ENCODE measurements at regions not wholly inside any gene's neighbourhood (a gene's known extent, or its start where the extent isn't known, plus 50 kb on each side); places are given as distances from the start of the nearest gene placed in this dataset.

DNA sequence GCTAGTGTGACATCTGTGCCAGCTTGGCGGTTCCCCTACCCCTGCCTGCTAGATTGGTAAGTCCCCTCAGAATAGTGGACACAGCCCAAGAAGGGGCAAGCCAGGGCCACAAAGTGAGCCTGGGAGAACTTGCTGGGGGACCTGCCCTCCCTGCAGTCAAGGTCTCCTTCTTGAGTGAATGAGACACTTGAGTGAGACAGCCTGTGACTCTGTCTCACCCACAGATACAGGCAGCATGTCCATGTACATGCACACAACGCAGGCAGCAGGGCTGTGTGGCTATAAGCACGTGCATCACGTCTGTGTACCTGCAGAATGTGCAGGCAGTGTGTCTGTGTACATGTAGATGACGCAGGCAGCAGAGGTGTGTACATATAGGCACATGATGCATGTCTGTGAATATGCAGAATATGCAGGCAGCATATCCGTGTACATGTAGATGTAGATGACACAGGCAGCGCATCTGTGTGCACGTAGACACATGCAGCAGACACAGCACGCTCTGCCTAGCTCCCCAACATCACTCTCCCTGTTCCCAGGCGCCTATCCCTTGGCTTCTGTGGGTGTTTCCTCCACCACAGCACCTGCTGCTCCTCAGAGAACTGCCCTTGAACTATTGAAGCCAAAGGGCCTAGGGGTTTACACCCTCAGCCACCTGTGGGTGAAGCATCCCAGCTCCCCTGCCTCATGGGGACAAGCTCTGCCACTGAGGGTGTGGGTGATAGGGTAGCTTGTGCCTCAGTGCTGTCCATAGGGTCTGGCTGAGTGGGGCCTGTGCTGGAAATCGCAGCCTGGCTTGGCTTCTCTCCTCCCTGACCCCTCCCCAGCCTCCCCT, 147.2 kb upstream of the TWIST2 start:
- no peak for DNase-seq
- no peak for TF ChIP-seq POLR2A (IDR thresholded peaks at IDR 0.05)
- no peak for TF ChIP-seq POLR2AphosphoS5 (IDR thresholded peaks at IDR 0.05)
- TF ChIP-seq, protein P1, sequence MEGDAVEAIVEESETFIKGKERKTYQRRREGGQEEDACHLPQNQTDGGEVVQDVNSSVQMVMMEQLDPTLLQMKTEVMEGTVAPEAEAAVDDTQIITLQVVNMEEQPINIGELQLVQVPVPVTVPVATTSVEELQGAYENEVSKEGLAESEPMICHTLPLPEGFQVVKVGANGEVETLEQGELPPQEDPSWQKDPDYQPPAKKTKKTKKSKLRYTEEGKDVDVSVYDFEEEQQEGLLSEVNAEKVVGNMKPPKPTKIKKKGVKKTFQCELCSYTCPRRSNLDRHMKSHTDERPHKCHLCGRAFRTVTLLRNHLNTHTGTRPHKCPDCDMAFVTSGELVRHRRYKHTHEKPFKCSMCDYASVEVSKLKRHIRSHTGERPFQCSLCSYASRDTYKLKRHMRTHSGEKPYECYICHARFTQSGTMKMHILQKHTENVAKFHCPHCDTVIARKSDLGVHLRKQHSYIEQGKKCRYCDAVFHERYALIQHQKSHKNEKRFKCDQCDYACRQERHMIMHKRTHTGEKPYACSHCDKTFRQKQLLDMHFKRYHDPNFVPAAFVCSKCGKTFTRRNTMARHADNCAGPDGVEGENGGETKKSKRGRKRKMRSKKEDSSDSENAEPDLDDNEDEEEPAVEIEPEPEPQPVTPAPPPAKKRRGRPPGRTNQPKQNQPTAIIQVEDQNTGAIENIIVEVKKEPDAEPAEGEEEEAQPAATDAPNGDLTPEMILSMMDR (IDR thresholded peaks at IDR 0.05 in 8 of 11, conservative IDR thresholded peaks at IDR 0.05 in 3 of 11) = no peak
- 75 to 88% (median 78%) methylated on average over 10 to 11 of the region's 11 CpGs for WGBS, 5 donors
- no peaks in the 10 kb centered on the region for H3K27me3 ChIP-seq (replicated peaks in 1 of 7)
- no peaks in the 10 kb centered on the region for H3K9me3 ChIP-seq
- H3K4me1 ChIP-seq = no peaks in the 10 kb centered on the region
- intact Hi-C loops (cut with DNase I; ENCODE audit: low total_unique reads) = no loop called here
- H3K4me3 ChIP-seq = no peak overlapping the region
- no peak overlapping the region for H3K27ac ChIP-seq
- H3K36me3 ChIP-seq = no peaks in the 10 kb centered on the region

GRCh38 chr2:238701341-238702206, 146.3 kb upstream of the TWIST2 start:
- Histone ChIP-seq H3K36me3 (no peaks in the 10 kb centered on the region), H3K9me3 (no peaks in the 10 kb centered on the region), H3K27me3 (replicated peaks in 1 of 7) (no peaks in the 10 kb centered on the region), H3K4me3 (no peak overlapping the region), H3K27ac (no peak overlapping the region), H3K4me1 (no peaks in the 10 kb centered on the region)
- WGBS, 5 donors = 69 to 72% (median 70%) methylated on average over 25 to 26 of the region's 26 CpGs
- intact Hi-C loops (cut with DNase I; ENCODE audit: low total_unique reads) = no loop called here
- TF ChIP-seq, protein P1 (IDR thresholded peaks at IDR 0.05 in 8 of 11, conservative IDR thresholded peaks at IDR 0.05 in 3 of 11) = no peak
- TF ChIP-seq POLR2A (IDR thresholded peaks at IDR 0.05) = no peak
- no peak for TF ChIP-seq POLR2AphosphoS5 (IDR thresholded peaks at IDR 0.05)
- DNase-seq = no peak

DNA sequence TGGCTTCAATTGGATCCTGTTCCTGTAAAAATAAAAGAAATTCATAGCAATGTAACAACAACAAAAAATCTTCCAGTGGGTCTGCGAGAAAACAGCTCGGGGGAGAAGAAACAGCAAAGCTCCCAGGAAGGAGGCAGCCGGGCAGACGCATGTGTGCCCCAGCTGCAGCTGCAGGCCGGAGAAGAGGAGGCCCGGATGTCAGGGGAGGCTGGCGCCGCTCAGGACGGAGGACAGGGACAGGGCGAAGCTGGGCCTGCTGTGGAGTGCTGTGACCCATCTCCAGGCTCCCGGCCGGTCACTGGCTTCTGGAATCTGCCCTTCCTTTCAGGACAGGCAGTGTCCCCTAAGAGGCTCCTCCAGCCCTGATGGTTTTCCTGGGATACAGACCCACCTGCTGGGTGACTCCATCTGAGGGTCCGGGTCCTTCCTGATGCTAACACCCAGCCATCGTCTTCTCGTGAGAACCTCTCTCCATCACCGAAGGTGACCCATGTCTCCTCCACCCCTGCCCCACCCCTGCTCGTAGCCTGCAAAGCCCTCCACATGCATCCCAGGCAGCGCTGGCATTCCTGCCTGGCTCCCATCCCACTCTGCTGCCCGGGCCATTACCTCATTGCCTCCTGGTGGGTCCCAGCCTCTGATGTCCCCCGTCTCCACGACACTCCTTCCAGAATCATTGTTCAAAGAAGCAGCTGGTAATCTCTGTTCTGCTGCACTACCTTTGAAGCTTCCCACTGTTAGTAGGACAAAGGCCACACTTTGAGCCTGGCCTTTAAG, 145.4 kb upstream of the TWIST2 start:
- no peak overlapping the region for H3K27ac ChIP-seq

More for the DNA sequence above, 145.4 kb upstream of the TWIST2 start:
- Histone ChIP-seq H3K9me3 (no peaks in the 10 kb centered on the region), H3K27me3 (replicated peaks in 1 of 7) (no peaks in the 10 kb centered on the region), H3K4me1 (no peaks in the 10 kb centered on the region), H3K4me3 (no peak overlapping the region), H3K36me3 (no peaks in the 10 kb centered on the region)
- no peak for DNase-seq
- TF ChIP-seq, protein P1 (IDR thresholded peaks at IDR 0.05 in 8 of 11, conservative IDR thresholded peaks at IDR 0.05 in 3 of 11) = no peak
- TF ChIP-seq POLR2A (IDR thresholded peaks at IDR 0.05) = no peak
- no peak for TF ChIP-seq POLR2AphosphoS5 (IDR thresholded peaks at IDR 0.05)
- WGBS, 5 donors = 87 to 92% (median 88%) methylated on average over 21 of the region's 21 CpGs
- intact Hi-C loops (cut with DNase I; ENCODE audit: low total_unique reads) = no loop called here

Data from spleen (tissue), 11 donors.